OCI-LY7 (cell line): ENCODE measurements at regions not wholly inside any gene's neighbourhood (a gene's known extent, or its start where the extent isn't known, plus 50 kb on each side); places are given as distances from the start of the nearest gene placed in this dataset.
"Not testable (repeated sequence)": the region's sequence is repeated elsewhere in the genome, so short reads cannot be mapped to it uniquely, and the experiment has no call there.

Experiments
- BruUV-seq: library from RNA; stranded (reverse); fragments of 400-500 nt; replicated peaks from 2 replicates; lab custom pipeline; 2021; lab: Mats Ljungman, UMichigan
- CTCF ChIA-PET: fragments of 300-600 bp; sonication (Branson Sonifier 250); formaldehyde crosslinking; loops from one replicate; lab custom pipeline; 2022; ENCODE audit warnings: antibody characterized with exemption; ENCODE audit not compliant: unreplicated experiment; lab: Charles Lee
- POLR2A ChIA-PET: fragments of 300-600 bp; sonication (Branson Sonifier 250); formaldehyde crosslinking; loops from one replicate; lab custom pipeline; 2022; ENCODE audit warnings: antibody characterized with exemption; lab: Charles Lee
- DNase-seq: peaks from one replicate; pipeline ENCODE4 v3.0.0-alpha.2; 2015; ENCODE audit warnings: low spot score
- H2AFZ ChIP-seq: fragments of 200-600 bp; sonication (generic), shearing (Covaris generic); 2 replicates; pipeline ENCODE4 v1.6.1; 2014; ENCODE audit warnings: mild to moderate bottlenecking, antibody characterized with exemption, low read length, moderate library complexity
- H3K27ac ChIP-seq: fragments of 200-600 bp; sonication (generic); 2 replicates; pipeline ENCODE4 v1.5.1; 2014; ENCODE audit warnings: mixed run types, low read depth, mild to moderate bottlenecking, moderate library complexity, low read length, inconsistent platforms; ENCODE audit not compliant: poor library complexity, severe bottlenecking
- H3K36me3 ChIP-seq: fragments of 200-600 bp; sonication (generic); 2 replicates; pipeline ENCODE4 v1.6.1; 2014; ENCODE audit warnings: mild to moderate bottlenecking, antibody characterized with exemption, low read length, moderate library complexity, mixed read lengths; ENCODE audit not compliant: insufficient read depth
- H3K4me1 ChIP-seq: fragments of 200-600 bp; sonication (generic); 2 replicates; pipeline ENCODE4 v1.5.1; 2014; ENCODE audit warnings: mild to moderate bottlenecking, low read length; ENCODE audit not compliant: insufficient read depth, poor library complexity, severe bottlenecking
- H3K4me2 ChIP-seq: fragments of 200-600 bp; sonication (generic); 2 replicates; pipeline ENCODE4 v1.6.1; 2014; ENCODE audit warnings: mild to moderate bottlenecking, low read length
- H3K4me3 ChIP-seq: fragments of 200-600 bp; sonication (generic); 2 replicates; pipeline ENCODE4 v1.5.1; 2014; ENCODE audit warnings: mild to moderate bottlenecking, low read depth, low read length; ENCODE audit not compliant: poor library complexity, severe bottlenecking
- H3K79me2 ChIP-seq: fragments of 200-600 bp; sonication (generic); 2 replicates; pipeline ENCODE4 v1.6.1; 2016; ENCODE audit warnings: low read depth, mild to moderate bottlenecking, low read length, moderate library complexity, mixed read lengths; ENCODE audit not compliant: insufficient read depth
- H3K9me2 ChIP-seq: fragments of 200-600 bp; sonication (generic); 2 replicates; pipeline ENCODE4 v1.6.1; 2016; ENCODE audit warnings: mild to moderate bottlenecking, low read length, mixed read lengths; ENCODE audit not compliant: insufficient read depth
- H3K9me3 ChIP-seq: fragments of 200-600 bp; sonication (generic); 2 replicates; pipeline ENCODE4 v1.6.1; 2014; ENCODE audit warnings: mild to moderate bottlenecking, mixed run types, low read length, mixed read lengths
- H4K20me1 ChIP-seq: fragments of 200-600 bp; sonication (generic); 2 replicates; pipeline ENCODE4 v1.6.1; 2014; ENCODE audit warnings: mild to moderate bottlenecking, antibody characterized with exemption, low read length, moderate library complexity, mixed read lengths; ENCODE audit not compliant: insufficient read depth
- EZH2phosphoT487 ChIP-seq: fragments of 200-600 bp; sonication (generic); IDR thresholded peaks from 2 replicates; pipeline ENCODE4 v1.6.1; 2018; ENCODE audit warnings: low read depth, borderline replicate concordance, mild to moderate bottlenecking, mixed run types, antibody characterized with exemption, low read length, moderate library complexity, mixed read lengths
- intact Hi-C: fragments of 100-400 bp; cut with micrococcal nuclease; formaldehyde crosslinking; loops from one replicate; pipeline ENCODE4 v1.10.0; 2022; ENCODE audit not compliant: unreplicated experiment
- TF ChIP-seq, protein P1 (sequence below): fragments of 200-600 bp; sonication (generic); conservative IDR thresholded peaks from 2 replicates; pipeline ENCODE4 v1.5.1; 2014; ENCODE audit warnings: mild to moderate bottlenecking, antibody characterized with exemption, low read length, moderate library complexity, mixed read lengths

DNA sequence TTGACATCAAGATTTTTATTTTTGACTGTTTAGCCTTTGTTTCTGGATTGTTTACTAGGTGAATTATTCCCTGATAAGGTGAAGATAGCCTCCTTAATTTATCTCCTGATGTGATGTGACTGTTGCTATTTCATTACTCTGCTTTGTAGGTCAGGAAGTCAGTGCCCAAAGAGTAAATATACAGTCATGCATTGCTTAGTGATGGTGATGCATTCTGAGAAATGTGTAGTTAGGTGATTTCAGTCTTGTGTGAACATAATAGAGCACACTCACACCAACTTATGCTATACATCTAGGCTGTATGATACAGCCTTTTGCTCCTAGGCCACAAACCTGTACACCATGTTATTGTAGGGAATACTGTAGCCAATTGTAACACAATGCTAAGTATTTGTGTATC, 102.4 kb upstream of the THUMPD2 start:
- no peaks in the 10 kb centered on the region for H3K9me2 ChIP-seq
- intact Hi-C loops: no loop called here
- H3K79me2 ChIP-seq: no peaks in the 10 kb centered on the region
- ChIA-PET CTCF (no interaction called here), POLR2A (no interaction called here)
- H3K9me3 ChIP-seq: 0 out of 2 replicates have a peak, but pooled peaks cover 4% of the 10 kb centered on the region
- DNase-seq: no peak
- BruUV-seq: no TSS peak
- no peaks in the 10 kb centered on the region for H3K4me1 ChIP-seq
- H3K27ac ChIP-seq: no peak overlapping the region
- H2AFZ ChIP-seq: no peak overlapping the region
- no peak for TF ChIP-seq EZH2phosphoT487
- TF ChIP-seq, protein P1, sequence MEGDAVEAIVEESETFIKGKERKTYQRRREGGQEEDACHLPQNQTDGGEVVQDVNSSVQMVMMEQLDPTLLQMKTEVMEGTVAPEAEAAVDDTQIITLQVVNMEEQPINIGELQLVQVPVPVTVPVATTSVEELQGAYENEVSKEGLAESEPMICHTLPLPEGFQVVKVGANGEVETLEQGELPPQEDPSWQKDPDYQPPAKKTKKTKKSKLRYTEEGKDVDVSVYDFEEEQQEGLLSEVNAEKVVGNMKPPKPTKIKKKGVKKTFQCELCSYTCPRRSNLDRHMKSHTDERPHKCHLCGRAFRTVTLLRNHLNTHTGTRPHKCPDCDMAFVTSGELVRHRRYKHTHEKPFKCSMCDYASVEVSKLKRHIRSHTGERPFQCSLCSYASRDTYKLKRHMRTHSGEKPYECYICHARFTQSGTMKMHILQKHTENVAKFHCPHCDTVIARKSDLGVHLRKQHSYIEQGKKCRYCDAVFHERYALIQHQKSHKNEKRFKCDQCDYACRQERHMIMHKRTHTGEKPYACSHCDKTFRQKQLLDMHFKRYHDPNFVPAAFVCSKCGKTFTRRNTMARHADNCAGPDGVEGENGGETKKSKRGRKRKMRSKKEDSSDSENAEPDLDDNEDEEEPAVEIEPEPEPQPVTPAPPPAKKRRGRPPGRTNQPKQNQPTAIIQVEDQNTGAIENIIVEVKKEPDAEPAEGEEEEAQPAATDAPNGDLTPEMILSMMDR: no peak
- H4K20me1 ChIP-seq: no peaks in the 10 kb centered on the region
- no peak overlapping the region for H3K4me3 ChIP-seq
- H3K4me2 ChIP-seq: no peak overlapping the region
- H3K36me3 ChIP-seq: no peaks in the 10 kb centered on the region

DNA sequence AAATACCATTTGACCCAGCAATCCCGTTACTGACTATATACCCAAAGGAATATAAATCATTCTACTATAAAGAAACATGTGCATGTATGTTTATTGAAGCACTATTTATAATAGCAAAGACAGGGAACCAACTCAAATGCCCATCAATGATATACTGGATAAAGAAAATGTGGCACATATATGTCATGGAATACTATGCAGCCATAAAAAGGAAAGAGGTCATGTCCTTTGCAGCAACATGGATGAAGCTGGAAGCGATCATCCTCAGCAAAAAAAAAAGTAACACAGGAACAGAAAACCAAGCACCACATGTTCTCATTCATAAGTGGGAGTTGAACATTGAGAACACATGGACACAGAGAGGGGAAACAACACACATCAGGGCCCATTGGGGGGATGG, 99.9 kb upstream of the THUMPD2 start:
- H3K4me1 ChIP-seq, H4K20me1 ChIP-seq, CTCF ChIA-PET, intact Hi-C loops, BruUV-seq, H3K9me2 ChIP-seq, H2AFZ ChIP-seq, H3K9me3 ChIP-seq, H3K79me2 ChIP-seq, H3K4me3 ChIP-seq, H3K36me3 ChIP-seq, H3K27ac ChIP-seq, DNase-seq, H3K4me2 ChIP-seq: not testable (repeated sequence)
- POLR2A ChIA-PET: interaction anchor here (0.6 kb wide), 1 partner anchor 742 kb away, joined by 3 read pairs; no protein-coding TSS in a partner anchor

DNA sequence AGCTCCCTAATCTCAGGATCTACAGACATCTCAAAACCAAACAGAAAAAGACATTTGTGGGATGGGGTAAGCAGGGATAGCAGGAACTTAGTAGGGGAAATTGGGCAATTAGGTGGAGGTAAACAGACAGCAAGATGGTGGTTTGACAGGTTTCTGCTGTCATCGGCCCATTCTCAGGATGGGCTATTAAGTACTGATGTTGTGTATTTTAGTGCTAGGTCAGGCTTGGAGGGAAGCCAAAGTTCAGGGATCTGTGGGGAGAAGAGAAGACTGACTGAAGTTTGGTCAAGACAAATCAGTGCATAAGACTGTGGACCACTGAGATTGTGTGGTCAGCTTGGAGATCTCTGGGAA, 96.8 kb upstream of the THUMPD2 start:
- Histone ChIP-seq H3K4me2 (no peak overlapping the region), H3K4me3 (no peak overlapping the region), H3K36me3 (no peaks in the 10 kb centered on the region), H3K79me2 (no peaks in the 10 kb centered on the region), H3K4me1 (no peaks in the 10 kb centered on the region), H3K9me2 (no peaks in the 10 kb centered on the region), H3K27ac (no peak overlapping the region), H3K9me3 (no peaks in the 10 kb centered on the region), H4K20me1 (no peaks in the 10 kb centered on the region), H2AFZ (no peak overlapping the region)
- POLR2A ChIA-PET: interaction anchor here (0.6 to 2.3 kb wide), 4 partner anchors 9 to 1696 kb away, joined by 3 to 8 read pairs (median 4); no protein-coding TSS in a partner anchor
- intact Hi-C loops: no loop called here
- CTCF ChIA-PET: no interaction called here
- TF ChIP-seq EZH2phosphoT487: no peak
- TF ChIP-seq, protein P1: no peak
- BruUV-seq: no TSS peak
- no peak for DNase-seq
